Endothelial cell (in vitro differentiated cells): ENCODE measurements at regions not wholly inside any gene's neighbourhood (a gene's known extent, or its start where the extent isn't known, plus 50 kb on each side); places are given as distances from the start of the nearest gene placed in this dataset.

Experiments
- DNase-seq: peaks from one replicate; pipeline ENCODE4 v3.0.0; 2021; ENCODE audit warnings: low spot score
- H3K27ac Mint-ChIP-seq: one replicate; pipeline ENCODE4 v1.8.0; 2021; ENCODE audit warnings: mixed read lengths, inconsistent platforms; ENCODE audit not compliant: unreplicated experiment
- H3K27me3 Mint-ChIP-seq: one replicate; pipeline ENCODE4 v1.8.0; 2021; ENCODE audit warnings: mild to moderate bottlenecking, moderate library complexity, mixed read lengths, inconsistent platforms; ENCODE audit not compliant: unreplicated experiment
- H3K36me3 Mint-ChIP-seq: one replicate; pipeline ENCODE4 v1.8.0; 2021; ENCODE audit warnings: mild to moderate bottlenecking, low read depth, mixed read lengths, inconsistent platforms; ENCODE audit not compliant: unreplicated experiment
- H3K4me1 Mint-ChIP-seq: one replicate; pipeline ENCODE4 v1.8.0; 2021; ENCODE audit warnings: mild to moderate bottlenecking, mixed read lengths, inconsistent platforms; ENCODE audit not compliant: unreplicated experiment
- H3K4me3 Mint-ChIP-seq: one replicate; pipeline ENCODE4 v1.8.0; 2021; ENCODE audit warnings: mild to moderate bottlenecking, mixed read lengths, inconsistent platforms; ENCODE audit not compliant: unreplicated experiment
- H3K9me3 Mint-ChIP-seq: one replicate; pipeline ENCODE4 v1.8.0; 2021; ENCODE audit warnings: mixed read lengths, inconsistent platforms; ENCODE audit not compliant: unreplicated experiment
- CTCF ChIP-seq: fragments of 200-600 bp; sonication (generic); IDR thresholded peaks from one replicate; pipeline ENCODE4 v1.5.0; 2021; ENCODE audit warnings: antibody characterized with exemption; ENCODE audit not compliant: unreplicated experiment

GRCh38 chr15:56844471-56844870 is 74.0 kb upstream of the TCF12 start:
- Mint-ChIP-seq H3K4me3 (no peak overlapping the region), H3K4me1 (peaks cover 6% of the 10 kb centered on the region), H3K27ac (no peak overlapping the region), H3K9me3 (no peaks in the 10 kb centered on the region), H3K27me3 (peaks cover 2% of the 10 kb centered on the region), H3K36me3 (no peaks in the 10 kb centered on the region)
- DNase-seq, result no peak
- no peak for TF ChIP-seq CTCF

- no peaks in the 10 kb centered on the region for H3K36me3 Mint-ChIP-seq
- no peak for TF ChIP-seq CTCF
- H3K4me3 Mint-ChIP-seq, result no peak overlapping the region
- H3K9me3 Mint-ChIP-seq, result no peaks in the 10 kb centered on the region
- H3K27me3 Mint-ChIP-seq, result peaks cover 2% of the 10 kb centered on the region
- no peak overlapping the region for H3K27ac Mint-ChIP-seq
- DNase-seq, result no peak
- H3K4me1 Mint-ChIP-seq, result peaks cover under 1% of the 10 kb centered on the region
Measured at GRCh38 chr15:56839641-56840040, 78.8 kb upstream of the TCF12 start.

DNA sequence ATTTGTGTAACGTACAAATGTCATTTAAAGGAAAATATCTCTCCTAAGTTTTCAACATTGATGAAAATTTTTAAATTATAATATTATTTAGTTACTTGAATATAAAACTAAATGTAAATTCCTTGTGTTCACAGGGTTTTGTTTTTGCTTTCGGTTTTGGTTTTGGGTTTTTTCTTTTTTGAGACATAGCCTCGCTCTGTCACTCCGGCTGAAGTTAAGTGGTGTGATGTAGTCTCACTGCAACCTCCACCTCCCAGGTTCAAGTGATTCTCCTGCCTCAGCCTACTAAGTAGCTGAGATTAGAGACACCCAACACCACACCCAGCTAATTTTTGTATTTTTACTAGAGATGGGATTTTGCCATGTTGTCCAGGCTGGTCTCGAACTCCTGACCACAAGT is 79.3 kb upstream of the TCF12 start:
- DNase-seq, result no peak
- no peaks in the 10 kb centered on the region for H3K36me3 Mint-ChIP-seq
- no peak for TF ChIP-seq CTCF
- no peak overlapping the region for H3K27ac Mint-ChIP-seq
- no peak overlapping the region for H3K4me3 Mint-ChIP-seq
- H3K4me1 Mint-ChIP-seq, result no peaks in the 10 kb centered on the region
- H3K27me3 Mint-ChIP-seq, result peaks cover 2% of the 10 kb centered on the region
- no peaks in the 10 kb centered on the region for H3K9me3 Mint-ChIP-seq

- Mint-ChIP-seq H3K36me3 (no peaks in the 10 kb centered on the region), H3K27ac (no peak overlapping the region), H3K4me3 (no peak overlapping the region), H3K4me1 (no peaks in the 10 kb centered on the region), H3K9me3 (no peaks in the 10 kb centered on the region), H3K27me3 (peaks cover 2% of the 10 kb centered on the region)
- DNase-seq, result no peak
- TF ChIP-seq CTCF, result no peak
Measured at GRCh38 chr15:56838085-56838484, 80.4 kb upstream of the TCF12 start.

DNA sequence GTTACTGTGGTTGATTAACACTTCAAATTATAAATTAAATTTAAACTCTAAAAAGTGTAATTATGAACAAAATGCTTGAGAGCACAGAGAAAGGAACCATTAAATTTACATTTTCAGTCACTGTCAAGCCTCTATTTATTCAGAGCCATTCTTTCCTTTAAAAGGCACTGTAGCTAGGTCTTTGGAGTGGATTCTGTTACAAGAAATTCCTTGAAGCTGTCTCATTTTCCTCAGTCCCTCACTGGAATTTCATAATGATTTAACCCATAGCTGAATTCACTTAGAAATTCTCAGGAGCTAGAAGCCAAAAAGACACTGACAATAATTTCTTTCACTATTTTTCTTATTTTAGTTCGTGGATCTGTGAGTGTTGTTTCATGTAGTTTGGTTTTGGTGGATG is 81.2 kb upstream of the TCF12 start:
- TF ChIP-seq CTCF, result no peak
- DNase-seq, result no peak
- H3K27ac Mint-ChIP-seq, result no peak overlapping the region

More for the DNA sequence above, 81.2 kb upstream of the TCF12 start:
- Mint-ChIP-seq H3K36me3 (no peaks in the 10 kb centered on the region), H3K4me1 (no peaks in the 10 kb centered on the region), H3K27me3 (no peaks in the 10 kb centered on the region), H3K4me3 (no peak overlapping the region), H3K9me3 (no peaks in the 10 kb centered on the region)
